DND-41 (cell line): ENCODE measurements at regions not wholly inside any gene's neighbourhood (a gene's known extent, or its start where the extent isn't known, plus 50 kb on each side); places are given as distances from the start of the nearest gene placed in this dataset.

Experiments
- ATAC-seq: fragments of 200-7000 bp; cut with Tn5 transposase; 3 replicates; pipeline ENCODE4 v1.9.1; 2021; ENCODE audit warnings: low read depth; ENCODE audit not compliant: insufficient read depth
- DNase-seq: peaks from one replicate; pipeline ENCODE4 v3.0.0-alpha.2; 2020
- H2AFZ ChIP-seq: 2 replicates; pipeline ENCODE4 v1.6.0; 2012; ENCODE audit warnings: low read depth, low read length
- H3K27ac ChIP-seq: 2 replicates; pipeline ENCODE4 v1.5.1; 2012; ENCODE audit warnings: low read length, inconsistent platforms
- H3K27me3 ChIP-seq: fragments of 200-600 bp; sonication (generic); 2 replicates; pipeline ENCODE4 v1.6.0; 2012; ENCODE audit warnings: low read length, mild to moderate bottlenecking, inconsistent platforms; ENCODE audit not compliant: insufficient read depth, poor library complexity
- H3K36me3 ChIP-seq: 2 replicates; pipeline ENCODE4 v1.5.1; 2012; ENCODE audit warnings: low read length, inconsistent platforms; ENCODE audit not compliant: insufficient read depth
- H3K4me1 ChIP-seq: 2 replicates; pipeline ENCODE4 v1.5.1; 2012; ENCODE audit warnings: mild to moderate bottlenecking, low read length; ENCODE audit not compliant: insufficient read depth
- H3K4me2 ChIP-seq: 2 replicates; pipeline ENCODE4 v1.6.0; 2012; ENCODE audit warnings: mild to moderate bottlenecking, moderate library complexity, low read length, inconsistent platforms; ENCODE audit not compliant: insufficient read depth
- H3K4me3 ChIP-seq, 2 experiments: fragments of 200-600 bp in 1 of 2; shearing (Covaris generic) in 1 of 2; 2 replicates each; pipeline ENCODE4 v1.5.1; 2012 to 2016; ENCODE audit warnings: inconsistent platforms in 2 of 2, low read length in 2 of 2, mild to moderate bottlenecking in 2 of 2, low read depth in 1 of 2, moderate library complexity in 1 of 2
- H3K79me2 ChIP-seq: 2 replicates; pipeline ENCODE4 v1.6.0; 2012; ENCODE audit warnings: low read length, inconsistent platforms; ENCODE audit not compliant: insufficient read depth
- H3K9ac ChIP-seq: 2 replicates; pipeline ENCODE4 v1.6.0; 2012; ENCODE audit warnings: low read depth, mild to moderate bottlenecking, inconsistent platforms, low read length, moderate library complexity
- H3K9me3 ChIP-seq: 2 replicates; pipeline ENCODE4 v1.5.1; 2012; ENCODE audit warnings: low read length, moderate library complexity, mild to moderate bottlenecking, inconsistent platforms; ENCODE audit not compliant: insufficient read depth, severe bottlenecking
- H4K20me1 ChIP-seq: 2 replicates; pipeline ENCODE4 v1.6.0; 2012; ENCODE audit warnings: low read length; ENCODE audit not compliant: insufficient read depth
- EZH2 ChIP-seq: IDR thresholded peaks from 3 replicates; pipeline ENCODE4 v1.6.1; 2012; ENCODE audit warnings: borderline replicate concordance, low read depth, mild to moderate bottlenecking, moderate library complexity, low read length, inconsistent platforms; ENCODE audit not compliant: severe bottlenecking
- TF ChIP-seq, protein P1 (sequence below): IDR thresholded peaks from 2 replicates; pipeline ENCODE4 v1.5.1; 2012; ENCODE audit warnings: borderline replicate concordance, low read length, moderate library complexity, mild to moderate bottlenecking; ENCODE audit not compliant: poor library complexity, severe bottlenecking; ENCODE audit errors: extremely low read depth

GRCh38 chr22:25489947-25490346 is 74.5 kb upstream of the GRK3 start:
- DNase-seq (no peak), ATAC-seq (no peak)
- Histone ChIP-seq H2AFZ (no peak overlapping the region), H3K9ac (no peak overlapping the region), H3K4me2 (no peak overlapping the region), H3K9me3 (no peaks in the 10 kb centered on the region), H3K36me3 (peaks cover 4% of the 10 kb centered on the region; the same call in 1 of the 2 replicates), H3K27ac (no peak overlapping the region), H3K27me3 (no peaks in the 10 kb centered on the region), H3K79me2 (no peaks in the 10 kb centered on the region), H3K4me1 (peaks cover 17% of the 10 kb centered on the region), H3K4me3 (no peak overlapping the region), H4K20me1 (no peaks in the 10 kb centered on the region)
- no peak for TF ChIP-seq EZH2
- TF ChIP-seq, protein P1, sequence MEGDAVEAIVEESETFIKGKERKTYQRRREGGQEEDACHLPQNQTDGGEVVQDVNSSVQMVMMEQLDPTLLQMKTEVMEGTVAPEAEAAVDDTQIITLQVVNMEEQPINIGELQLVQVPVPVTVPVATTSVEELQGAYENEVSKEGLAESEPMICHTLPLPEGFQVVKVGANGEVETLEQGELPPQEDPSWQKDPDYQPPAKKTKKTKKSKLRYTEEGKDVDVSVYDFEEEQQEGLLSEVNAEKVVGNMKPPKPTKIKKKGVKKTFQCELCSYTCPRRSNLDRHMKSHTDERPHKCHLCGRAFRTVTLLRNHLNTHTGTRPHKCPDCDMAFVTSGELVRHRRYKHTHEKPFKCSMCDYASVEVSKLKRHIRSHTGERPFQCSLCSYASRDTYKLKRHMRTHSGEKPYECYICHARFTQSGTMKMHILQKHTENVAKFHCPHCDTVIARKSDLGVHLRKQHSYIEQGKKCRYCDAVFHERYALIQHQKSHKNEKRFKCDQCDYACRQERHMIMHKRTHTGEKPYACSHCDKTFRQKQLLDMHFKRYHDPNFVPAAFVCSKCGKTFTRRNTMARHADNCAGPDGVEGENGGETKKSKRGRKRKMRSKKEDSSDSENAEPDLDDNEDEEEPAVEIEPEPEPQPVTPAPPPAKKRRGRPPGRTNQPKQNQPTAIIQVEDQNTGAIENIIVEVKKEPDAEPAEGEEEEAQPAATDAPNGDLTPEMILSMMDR, result no peak

- no peaks in the 10 kb centered on the region for H3K27me3 ChIP-seq
- DNase-seq, result no peak
- no peaks in the 10 kb centered on the region for H4K20me1 ChIP-seq
- peaks cover 4% of the 10 kb centered on the region; the same call in 1 of the 2 replicates for H3K36me3 ChIP-seq
- no peak overlapping the region for H3K9ac ChIP-seq
- H3K4me1 ChIP-seq, result peaks cover 8% of the 10 kb centered on the region
- H3K9me3 ChIP-seq, result no peaks in the 10 kb centered on the region
- H3K27ac ChIP-seq, result no peak overlapping the region
- no peak for ATAC-seq
- no peak overlapping the region for H2AFZ ChIP-seq
- H3K4me3 ChIP-seq, result no peak overlapping the region
- no peak for TF ChIP-seq EZH2
- TF ChIP-seq, protein P1, result no peak
- no peak overlapping the region for H3K4me2 ChIP-seq
- no peaks in the 10 kb centered on the region for H3K79me2 ChIP-seq
These were observed 73.6 kb upstream of the GRK3 start for GRCh38 chr22:25490896-25491295.

- Histone ChIP-seq H3K79me2 (no peaks in the 10 kb centered on the region), H3K4me1 (no peaks in the 10 kb centered on the region), H3K36me3 (peaks cover 4% of the 10 kb centered on the region; the same call in 1 of the 2 replicates), H4K20me1 (no peaks in the 10 kb centered on the region), H3K27me3 (no peaks in the 10 kb centered on the region), H2AFZ (no peak overlapping the region), H3K9me3 (no peaks in the 10 kb centered on the region), H3K9ac (no peak overlapping the region), H3K4me2 (no peak overlapping the region), H3K27ac (no peak overlapping the region), H3K4me3 (no peak overlapping the region)
- no peak for TF ChIP-seq EZH2
- TF ChIP-seq, protein P1, result no peak
- no peak for DNase-seq
- no peak for ATAC-seq
These were observed 72.3 kb upstream of the GRK3 start for GRCh38 chr22:25492162-25492561.
